Trophoblast cell (in vitro differentiated cells and primary cell): ENCODE measurements at regions not wholly inside any gene's neighbourhood (a gene's known extent, or its start where the extent isn't known, plus 50 kb on each side); places are given as distances from the start of the nearest gene placed in this dataset.
A peak's percentile ranks its signal among the peaks of the same experiment; 100 is the strongest.

Source experiments
- DNase-seq, 2 donors: peaks; one replicate each; pipeline ENCODE4 v3.0.0-alpha.2; 2016
- H2AFZ ChIP-seq: 2 replicates; pipeline ENCODE4 v1.6.1; 2013; ENCODE audit warnings: low read length, moderate library complexity, mild to moderate bottlenecking; ENCODE audit not compliant: insufficient read depth, poor library complexity
- H2AK5ac ChIP-seq: 2 replicates; pipeline ENCODE4 v1.6.1; 2013; ENCODE audit warnings: mild to moderate bottlenecking, low read length
- H2BK120ac ChIP-seq: 2 replicates; pipeline ENCODE4 v1.6.1; 2013; ENCODE audit warnings: low read length, mild to moderate bottlenecking, moderate library complexity; ENCODE audit not compliant: insufficient read depth, poor library complexity
- H2BK12ac ChIP-seq: 2 replicates; pipeline ENCODE4 v1.6.1; 2013; ENCODE audit warnings: mild to moderate bottlenecking, low read length, moderate library complexity
- H2BK5ac ChIP-seq: 2 replicates; pipeline ENCODE4 v1.6.1; 2013; ENCODE audit warnings: low read length, low read depth, moderate library complexity, mild to moderate bottlenecking; ENCODE audit not compliant: poor library complexity
- H3K14ac ChIP-seq: 2 replicates; pipeline ENCODE4 v1.6.1; 2013; ENCODE audit warnings: mild to moderate bottlenecking, low read length
- H3K18ac ChIP-seq: 2 replicates; pipeline ENCODE4 v1.6.1; 2013; ENCODE audit warnings: mild to moderate bottlenecking, low read length
- H3K23ac ChIP-seq: 2 replicates; pipeline ENCODE4 v1.6.1; 2013; ENCODE audit warnings: low read length
- H3K27ac ChIP-seq: 2 replicates; pipeline ENCODE4 v1.5.1; 2013; ENCODE audit warnings: low read depth, mild to moderate bottlenecking, inconsistent platforms, low read length, moderate library complexity
- H3K27me3 ChIP-seq: 2 replicates; pipeline ENCODE4 v1.6.1; 2013; ENCODE audit warnings: inconsistent platforms, mild to moderate bottlenecking, low read length, moderate library complexity; ENCODE audit not compliant: insufficient read depth
- H3K36me3 ChIP-seq, 2 experiments: 1 replicate in 1 of 2; 2 replicates in 1 of 2; pipeline ENCODE4 v1.6.1; 2013; ENCODE audit warnings: low read length in 2 of 2, mild to moderate bottlenecking in 2 of 2, moderate library complexity in 1 of 2; ENCODE audit not compliant: insufficient read depth in 2 of 2, control insufficient read depth in 1 of 2
- H3K4ac ChIP-seq: 2 replicates; pipeline ENCODE4 v1.6.1; 2013; ENCODE audit warnings: low read depth, mild to moderate bottlenecking, low read length, moderate library complexity
- H3K4me1 ChIP-seq, 2 experiments: 1 replicate in 1 of 2; 2 replicates in 1 of 2; pipeline ENCODE4 v1.6.1; 2013; ENCODE audit warnings: low read length in 2 of 2, mild to moderate bottlenecking in 2 of 2, moderate library complexity in 1 of 2; ENCODE audit not compliant: insufficient read depth in 2 of 2, control insufficient read depth in 1 of 2
- H3K4me2 ChIP-seq: 2 replicates; pipeline ENCODE4 v1.6.1; 2013; ENCODE audit warnings: inconsistent platforms, mild to moderate bottlenecking, low read length, moderate library complexity
- H3K4me3 ChIP-seq: 2 replicates; pipeline ENCODE4 v1.5.1; 2013; ENCODE audit warnings: mild to moderate bottlenecking, low read depth, low read length, inconsistent platforms
- H3K79me1 ChIP-seq: one replicate; pipeline ENCODE4 v1.6.1; 2013; ENCODE audit warnings: low read length
- H3K79me2 ChIP-seq: 2 replicates; pipeline ENCODE4 v1.6.1; 2013; ENCODE audit warnings: low read length, mild to moderate bottlenecking; ENCODE audit not compliant: control insufficient read depth, insufficient read depth, poor library complexity
- H3K9ac ChIP-seq: 2 replicates; pipeline ENCODE4 v1.6.1; 2013; ENCODE audit warnings: mild to moderate bottlenecking, low read length
- H3K9me3 ChIP-seq: 2 replicates; pipeline ENCODE4 v1.6.1; 2013; ENCODE audit warnings: low read depth, mild to moderate bottlenecking, control low read depth, inconsistent platforms, low read length; ENCODE audit not compliant: insufficient read depth
- H4K12ac ChIP-seq: 2 replicates; pipeline ENCODE4 v1.6.1; 2013; ENCODE audit warnings: low read depth, mild to moderate bottlenecking, low read length, moderate library complexity
- H4K8ac ChIP-seq: 2 replicates; pipeline ENCODE4 v1.6.1; 2013; ENCODE audit warnings: low read depth, mild to moderate bottlenecking, low read length, moderate library complexity
- H4K91ac ChIP-seq: one replicate; pipeline ENCODE4 v1.6.1; 2013; ENCODE audit warnings: low read depth, mild to moderate bottlenecking, low read length, moderate library complexity
- WGBS: extraction: QIAGEN DNeasy Blood & Tissue Kit; methylation state at CpG from one replicate; pipeline ENCODE4 v1.1.7; 2013; ENCODE audit warnings: missing lambda C conversion rate; ENCODE audit not compliant: insufficient read length, insufficient coverage; ENCODE audit errors: extremely low coverage; 5-methylcytosine and 5-hydroxymethylcytosine counted together

DNA sequence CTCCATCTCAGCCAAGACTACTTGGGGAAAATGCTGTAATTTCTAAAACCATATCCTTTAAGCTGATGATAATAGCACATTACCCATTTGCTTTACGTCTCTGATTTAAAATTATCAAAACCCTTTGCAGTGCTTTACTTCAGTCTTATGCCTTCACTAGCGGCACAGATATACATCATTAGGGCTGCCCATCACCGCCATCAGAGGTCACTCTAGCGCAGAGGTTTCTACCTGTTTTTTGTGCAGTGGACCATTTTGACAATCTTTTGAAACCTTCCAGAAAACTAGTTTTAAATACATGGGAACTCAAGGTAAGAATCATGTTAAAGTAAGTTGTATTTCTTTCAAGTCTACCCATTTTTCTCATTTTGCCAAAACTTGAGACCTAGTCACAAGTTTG is 592.5 kb downstream of the PPARGC1A start:
- no peak overlapping the region for H4K91ac ChIP-seq
- no peak overlapping the region for H2BK5ac ChIP-seq
- no peak overlapping the region for H3K4me3 ChIP-seq
- H3K79me2 ChIP-seq: no peaks in the 10 kb centered on the region
- no peak overlapping the region for H2BK120ac ChIP-seq
- no peak overlapping the region for H3K27ac ChIP-seq
- H3K14ac ChIP-seq: no peak overlapping the region
- no peak overlapping the region for H3K18ac ChIP-seq
- no peak overlapping the region for H3K4ac ChIP-seq
- H3K23ac ChIP-seq: no peak overlapping the region
- H3K4me1 ChIP-seq: no peaks in the 10 kb centered on the region
- no CpG with 5 or more reads among the region's 4 CpGs for WGBS
- no peak overlapping the region for H4K8ac ChIP-seq
- no peak overlapping the region for H2AFZ ChIP-seq
- no peak overlapping the region for H3K9ac ChIP-seq
- no peak overlapping the region for H3K4me2 ChIP-seq
- H4K12ac ChIP-seq: no peak overlapping the region
- H3K9me3 ChIP-seq: no peaks in the 10 kb centered on the region
- H2BK12ac ChIP-seq: no peak overlapping the region
- H2AK5ac ChIP-seq: no peak overlapping the region
- H3K36me3 ChIP-seq: no peaks in the 10 kb centered on the region
- DNase-seq: peak in 1 of 2 donors; percentile 0
- H3K79me1 ChIP-seq: no peaks in the 10 kb centered on the region
- no peaks in the 10 kb centered on the region for H3K27me3 ChIP-seq

DNA sequence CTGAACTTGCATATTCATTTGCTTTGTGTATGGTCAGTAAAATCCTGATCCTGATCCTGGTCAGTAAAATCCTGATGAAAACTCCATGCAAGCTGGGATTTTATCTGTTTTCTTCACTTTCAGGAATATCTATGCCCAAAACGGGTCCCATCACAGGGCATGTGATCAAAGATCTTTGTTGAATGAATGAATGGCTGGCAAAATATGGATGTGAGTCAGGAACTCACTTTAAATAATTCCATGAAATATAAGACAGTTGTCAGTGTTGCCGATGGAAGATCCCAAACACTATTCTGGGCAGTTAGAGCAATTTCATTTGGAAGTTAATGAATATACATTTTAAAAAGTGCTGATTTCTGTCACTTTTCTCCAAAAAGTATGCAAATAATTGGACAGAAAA is 598.4 kb downstream of the GBA3 start:
- Histone ChIP-seq H2BK12ac (no peak overlapping the region), H2AK5ac (no peak overlapping the region), H3K79me1 (no peaks in the 10 kb centered on the region), H3K79me2 (no peaks in the 10 kb centered on the region), H3K9me3 (no peaks in the 10 kb centered on the region), H2BK5ac (no peak overlapping the region), H3K27me3 (no peaks in the 10 kb centered on the region), H4K8ac (no peak overlapping the region), H4K12ac (no peak overlapping the region), H3K4ac (no peak overlapping the region), H3K4me3 (no peak overlapping the region), H3K23ac (no peak overlapping the region), H2BK120ac (no peak overlapping the region), H3K9ac (no peak overlapping the region), H3K4me2 (no peak overlapping the region), H3K18ac (no peak overlapping the region), H3K36me3 (no peaks in the 10 kb centered on the region), H3K27ac (no peak overlapping the region), H3K14ac (no peak overlapping the region), H3K4me1 (no peaks in the 10 kb centered on the region), H4K91ac (no peak overlapping the region), H2AFZ (no peak overlapping the region)
- no peak for DNase-seq
- no CpG with 5 or more reads among the region's 2 CpGs for WGBS

DNA sequence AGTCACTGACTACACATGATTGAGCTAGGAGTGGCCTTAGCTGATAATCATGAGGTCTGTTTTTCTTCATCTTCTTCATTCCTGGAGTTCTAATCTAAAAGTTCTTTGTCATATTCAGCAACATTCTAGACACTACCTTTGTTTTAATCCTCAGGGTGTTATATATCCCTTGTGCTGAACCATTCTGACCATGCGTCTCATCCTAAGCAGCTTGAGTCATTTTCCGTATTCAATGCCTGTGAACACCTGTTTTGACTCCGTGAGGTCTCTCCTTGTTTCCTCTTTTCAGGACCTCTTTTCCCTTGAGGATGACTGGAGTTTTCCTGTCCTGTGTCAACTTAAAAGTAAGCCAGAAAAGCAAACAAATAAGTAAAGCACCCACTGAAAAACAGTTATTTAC is 597.9 kb downstream of the GBA3 start:
- H4K12ac ChIP-seq: no peak overlapping the region
- H3K27me3 ChIP-seq: no peaks in the 10 kb centered on the region
- DNase-seq: no peak
- H3K4me1 ChIP-seq: no peaks in the 10 kb centered on the region
- no peak overlapping the region for H4K8ac ChIP-seq
- H3K9ac ChIP-seq: no peak overlapping the region
- no peak overlapping the region for H2AFZ ChIP-seq
- no peak overlapping the region for H2AK5ac ChIP-seq
- no peak overlapping the region for H3K27ac ChIP-seq
- H3K18ac ChIP-seq: no peak overlapping the region
- H3K79me1 ChIP-seq: no peaks in the 10 kb centered on the region
- WGBS: no CpG with 5 or more reads among the region's 3 CpGs
- no peaks in the 10 kb centered on the region for H3K36me3 ChIP-seq
- H3K4me3 ChIP-seq: no peak overlapping the region
- H2BK12ac ChIP-seq: no peak overlapping the region
- H3K9me3 ChIP-seq: no peaks in the 10 kb centered on the region
- no peak overlapping the region for H2BK5ac ChIP-seq
- no peak overlapping the region for H3K14ac ChIP-seq
- no peak overlapping the region for H4K91ac ChIP-seq
- H3K4ac ChIP-seq: no peak overlapping the region
- H3K23ac ChIP-seq: no peak overlapping the region
- H3K79me2 ChIP-seq: no peaks in the 10 kb centered on the region
- H3K4me2 ChIP-seq: no peak overlapping the region
- no peak overlapping the region for H2BK120ac ChIP-seq

DNA sequence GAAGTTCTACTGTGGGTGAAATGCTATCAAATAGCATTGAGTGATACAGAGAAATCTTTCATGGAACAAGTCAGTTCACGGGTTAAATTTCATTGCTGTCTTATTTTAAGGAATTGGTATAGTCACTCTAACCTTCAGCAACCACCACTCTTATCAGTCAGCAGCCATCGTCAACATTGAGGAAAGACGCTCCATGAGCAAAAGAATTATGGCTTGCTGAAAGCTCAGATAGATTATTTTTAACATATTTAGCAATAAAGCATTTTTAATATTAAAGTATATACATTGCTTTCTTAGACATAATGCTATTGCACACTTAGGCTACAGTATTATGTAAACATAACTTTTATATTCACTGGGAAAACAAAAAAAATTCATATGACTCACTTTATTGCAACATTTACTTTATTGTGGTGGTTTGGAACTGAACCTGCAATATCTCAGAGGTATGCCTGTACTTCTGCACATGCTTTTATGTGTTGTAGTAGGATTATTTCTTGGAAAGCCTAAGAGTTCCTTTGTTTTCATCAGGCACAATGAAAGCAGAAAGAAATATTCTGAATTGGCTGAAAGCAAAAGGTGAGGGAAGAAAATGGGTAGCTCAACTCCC is 586.7 kb downstream of the GBA3 start:
- WGBS: no CpG with 5 or more reads among the region's 3 CpGs
- H3K79me2 ChIP-seq: no peaks in the 10 kb centered on the region
- H4K12ac ChIP-seq: no peak overlapping the region
- H4K8ac ChIP-seq: no peak overlapping the region
- H3K9me3 ChIP-seq: no peaks in the 10 kb centered on the region
- H3K79me1 ChIP-seq: no peaks in the 10 kb centered on the region
- no peak overlapping the region for H2BK120ac ChIP-seq
- H3K4ac ChIP-seq: no peak overlapping the region
- H3K23ac ChIP-seq: no peak overlapping the region
- no peak for DNase-seq
- no peak overlapping the region for H2BK12ac ChIP-seq
- H3K27me3 ChIP-seq: no peaks in the 10 kb centered on the region
- no peak overlapping the region for H4K91ac ChIP-seq
- H3K4me1 ChIP-seq: no peaks in the 10 kb centered on the region
- no peak overlapping the region for H3K4me2 ChIP-seq
- no peak overlapping the region for H3K18ac ChIP-seq
- H3K9ac ChIP-seq: no peak overlapping the region
- H2AFZ ChIP-seq: no peak overlapping the region
- no peak overlapping the region for H3K27ac ChIP-seq
- no peak overlapping the region for H3K4me3 ChIP-seq
- H2BK5ac ChIP-seq: no peak overlapping the region
- no peak overlapping the region for H3K14ac ChIP-seq
- no peak overlapping the region for H2AK5ac ChIP-seq
- H3K36me3 ChIP-seq: no peaks in the 10 kb centered on the region
